Brain microvascular endothelial cell (primary cell): ENCODE measurements at regions not wholly inside any gene's neighbourhood (a gene's known extent, or its start where the extent isn't known, plus 50 kb on each side); places are given as distances from the start of the nearest gene placed in this dataset.
"Not testable (repeated sequence)": the region's sequence is repeated elsewhere in the genome, so short reads cannot be mapped to it uniquely, and the experiment has no call there.

ENCODE experiments used
- DNase-seq: peaks from one replicate; pipeline ENCODE4 v3.0.0-alpha.2; 2020
- H3K27ac ChIP-seq: fragments of 250-450 bp; sonication (Bioruptor Pico); 2 replicates; pipeline ENCODE4 v1.5.1; 2020; ENCODE audit warnings: mild to moderate bottlenecking, moderate library complexity
- H3K27me3 ChIP-seq: fragments of 250-450 bp; sonication (Bioruptor Pico); replicated peaks from 2 replicates; pipeline ENCODE4 v1.5.1; 2020; ENCODE audit warnings: mild to moderate bottlenecking
- H3K36me3 ChIP-seq: fragments of 250-450 bp; sonication (Bioruptor Pico); replicated peaks from 2 replicates; pipeline ENCODE4 v1.5.1; 2020; ENCODE audit warnings: mild to moderate bottlenecking
- H3K4me3 ChIP-seq: 2 replicates; pipeline ENCODE4 v1.5.1; 2011; ENCODE audit warnings: low read depth, mild to moderate bottlenecking, control low read depth, low read length, moderate library complexity
- CTCF ChIP-seq: IDR thresholded peaks from 2 replicates; pipeline ENCODE4 v1.5.1; 2011; ENCODE audit warnings: low read depth, mild to moderate bottlenecking, moderate library complexity, low read length, control low read depth, inconsistent platforms; ENCODE audit errors: missing control alignments
- in situ Hi-C: cut with HindIII; loops from 2 replicates; pipeline ENCODE4 v1.10.0; 2017; ENCODE audit warnings: low sequenced_read_pairs, low pct_ligation_motif_present

DNA sequence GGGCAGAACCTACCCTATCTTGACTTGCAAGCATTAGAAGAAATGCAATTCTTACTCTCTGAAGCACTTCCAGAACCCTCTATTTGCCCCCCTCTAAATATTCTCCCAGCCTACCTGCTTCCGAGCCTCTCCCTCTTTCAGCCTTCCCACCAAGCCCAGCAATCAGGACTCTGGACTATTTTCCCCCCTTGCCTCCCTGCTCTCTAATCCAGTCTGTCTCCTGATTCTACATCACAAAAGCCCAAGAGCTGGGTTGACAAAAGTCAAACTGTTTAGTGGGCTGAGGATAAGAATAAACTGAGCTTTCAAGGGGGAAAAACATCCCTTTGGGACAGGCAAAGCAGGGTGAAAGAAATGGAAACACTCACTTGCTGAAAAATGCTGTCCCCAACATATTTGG lies 123.2 kb upstream of the KIF2A start:
- Histone ChIP-seq H3K27me3 (no peaks in the 10 kb centered on the region), H3K36me3 (no peaks in the 10 kb centered on the region), H3K4me3 (no peak overlapping the region), H3K27ac (no peak overlapping the region)
- DNase-seq, result no peak
- TF ChIP-seq CTCF, result no peak
- in situ Hi-C loops, result no loop called here

- TF ChIP-seq CTCF, result no peak
- no peak for DNase-seq
- H3K27me3 ChIP-seq, result no peaks in the 10 kb centered on the region
- H3K36me3 ChIP-seq, result no peaks in the 10 kb centered on the region
- no peak overlapping the region for H3K27ac ChIP-seq
- H3K4me3 ChIP-seq, result no peak overlapping the region
- in situ Hi-C loops, result no loop called here
These were observed 122.3 kb upstream of the KIF2A start for GRCh38 chr5:62183727-62184126.

- no peak for DNase-seq
- in situ Hi-C loops, result no loop called here
- no peak overlapping the region for H3K4me3 ChIP-seq
- H3K27me3 ChIP-seq, result no peaks in the 10 kb centered on the region
- TF ChIP-seq CTCF, result no peak
- no peaks in the 10 kb centered on the region for H3K36me3 ChIP-seq
- H3K27ac ChIP-seq, result no peak overlapping the region
These were observed 121.6 kb upstream of the KIF2A start for GRCh38 chr5:62184444-62184843.

GRCh38 chr5:62190173-62190572 lies 115.8 kb upstream of the KIF2A start:
- TF ChIP-seq CTCF, result no peak
- H3K27me3 ChIP-seq, result no peaks in the 10 kb centered on the region

DNA sequence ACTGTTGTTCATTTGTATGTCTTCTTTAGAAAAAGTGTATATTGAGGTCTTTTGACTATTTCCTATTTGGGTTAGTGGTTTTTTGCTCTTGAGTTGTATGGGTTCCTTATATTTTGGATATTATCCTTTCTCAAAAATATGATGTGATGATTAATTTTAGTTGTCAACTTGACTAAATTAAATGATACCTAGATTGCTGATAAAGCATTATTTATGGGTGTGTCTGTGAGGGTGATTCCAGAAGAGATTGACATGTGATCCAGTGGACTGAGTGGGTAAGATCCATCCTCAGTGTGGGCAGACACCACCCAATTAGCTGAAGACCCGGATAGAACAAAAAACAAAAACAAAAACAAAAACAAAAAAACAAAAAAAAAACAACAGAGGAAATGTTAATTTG lies 115.1 kb upstream of the KIF2A start:
- Histone ChIP-seq H3K27me3 (no peaks in the 10 kb centered on the region), H3K27ac (no peak overlapping the region), H3K36me3 (no peaks in the 10 kb centered on the region), H3K4me3 (no peak overlapping the region)
- in situ Hi-C loops, result no loop called here
- TF ChIP-seq CTCF, result no peak
- no peak for DNase-seq

More at GRCh38 chr5:62190173-62190572, 115.8 kb upstream of the KIF2A start:
- Histone ChIP-seq H3K27ac (no peak overlapping the region), H3K36me3 (no peaks in the 10 kb centered on the region), H3K4me3 (no peak overlapping the region)
- DNase-seq, result no peak
- in situ Hi-C loops, result no loop called here

GRCh38 chr5:62192958-62193357 lies 113.0 kb upstream of the KIF2A start:
- TF ChIP-seq CTCF, result no peak
- H3K27ac ChIP-seq, result no peak overlapping the region

GRCh38 chr5:62196532-62196931 lies 109.5 kb upstream of the KIF2A start:
- H3K27ac ChIP-seq, H3K4me3 ChIP-seq, in situ Hi-C loops, H3K27me3 ChIP-seq, H3K36me3 ChIP-seq, DNase-seq: not testable (repeated sequence)

More at GRCh38 chr5:62192958-62193357, 113.0 kb upstream of the KIF2A start:
- Histone ChIP-seq H3K27me3 (no peaks in the 10 kb centered on the region), H3K36me3 (no peaks in the 10 kb centered on the region), H3K4me3 (no peak overlapping the region)
- DNase-seq, result no peak
- in situ Hi-C loops, result no loop called here
